Esophagus muscularis mucosa (tissue), 4 donors: ENCODE measurements at regions not wholly inside any gene's neighbourhood (a gene's known extent, or its start where the extent isn't known, plus 50 kb on each side); places are given as distances from the start of the nearest gene placed in this dataset.

ENCODE experiments used
- CTCF ChIP-seq, 3 experiments: fragments of 200-600 bp in 2 of 3; fragments of 450-650 bp in 1 of 3; sonication (generic) in 2 of 3; IDR thresholded peaks; one replicate each; pipeline ENCODE4 v1.5.1; 2017 to 2019; ENCODE audit warnings: antibody characterized with exemption in 3 of 3, mild to moderate bottlenecking in 2 of 3, moderate library complexity in 1 of 3
- EP300 ChIP-seq: sonication (generic); formaldehyde crosslinking; IDR thresholded peaks from one replicate; pipeline ENCODE4 v1.6.1; 2017; ENCODE audit warnings: antibody characterized with exemption
- POLR2A ChIP-seq: fragments of 450-650 bp; IDR thresholded peaks from one replicate; pipeline ENCODE4 v1.6.1; 2017; ENCODE audit warnings: antibody characterized with exemption, moderate library complexity, mild to moderate bottlenecking, low read depth
- POLR2AphosphoS5 ChIP-seq, 2 donors: sonication (generic); formaldehyde crosslinking; IDR thresholded peaks; one replicate each; pipeline ENCODE4 v1.6.1; 2017; ENCODE audit warnings: antibody characterized with exemption in 2 of 2

- TF ChIP-seq POLR2A (no peak), CTCF (IDR thresholded peaks at IDR 0.05) (no peak), POLR2AphosphoS5 (IDR thresholded peaks at IDR 0.05) (no peak), EP300 (no peak)
Observed at GRCh38 chr5:10858307-10858706, 97.3 kb upstream of the DAP start.
